Testis (tissue), 2 donors: ENCODE measurements at regions not wholly inside any gene's neighbourhood (a gene's known extent, or its start where the extent isn't known, plus 50 kb on each side); places are given as distances from the start of the nearest gene placed in this dataset.

Source experiments
- DNase-seq: peaks from one replicate; pipeline ENCODE4 v3.0.0-alpha.2; 2019
- H3K27ac ChIP-seq, 2 donors: fragments of 200-600 bp; sonication (generic); one replicate each; pipeline ENCODE4 v1.5.1; 2019
- H3K27me3 ChIP-seq: fragments of 200-600 bp; sonication (generic); one replicate; pipeline ENCODE4 v1.5.1; 2019
- H3K36me3 ChIP-seq: fragments of 200-600 bp; sonication (generic); one replicate; pipeline ENCODE4 v1.5.1; 2017; ENCODE audit warnings: low read depth; ENCODE audit errors: missing control alignments
- H3K4me1 ChIP-seq: fragments of 200-600 bp; sonication (generic); one replicate; pipeline ENCODE4 v1.5.1; 2019
- H3K4me3 ChIP-seq, 2 donors: fragments of 200-600 bp; sonication (generic); one replicate each; pipeline ENCODE4 v1.5.1; 2017 to 2019
- H3K9me3 ChIP-seq: fragments of 200-600 bp; sonication (generic); one replicate; pipeline ENCODE4 v1.5.1; 2017
- POLR2A ChIP-seq: fragments of 450-650 bp; IDR thresholded peaks from one replicate; pipeline ENCODE4 v1.6.1; 2017; ENCODE audit warnings: antibody characterized with exemption, mild to moderate bottlenecking, moderate library complexity
- WGBS, 2 donors: methylation state at CpG; one replicate each; pipeline ENCODE4 v1.1.5; 2018; 5-methylcytosine and 5-hydroxymethylcytosine counted together
- intact Hi-C: fragments of 100-400 bp; cut with DNase I; formaldehyde crosslinking; loops from one replicate; pipeline ENCODE4 v1.15.1; 2023; ENCODE audit warnings: low total_unique reads
- TF ChIP-seq, protein P1 (sequence below), 3 experiments: fragments of 450-650 bp in 2 of 3; fragments of 200-600 bp in 1 of 3; sonication (generic) in 1 of 3; IDR thresholded peaks; one replicate each; pipeline ENCODE4 v1.5.1; 2016 to 2019; ENCODE audit warnings: antibody characterized with exemption in 3 of 3, mild to moderate bottlenecking in 2 of 3, moderate library complexity in 1 of 3

DNA sequence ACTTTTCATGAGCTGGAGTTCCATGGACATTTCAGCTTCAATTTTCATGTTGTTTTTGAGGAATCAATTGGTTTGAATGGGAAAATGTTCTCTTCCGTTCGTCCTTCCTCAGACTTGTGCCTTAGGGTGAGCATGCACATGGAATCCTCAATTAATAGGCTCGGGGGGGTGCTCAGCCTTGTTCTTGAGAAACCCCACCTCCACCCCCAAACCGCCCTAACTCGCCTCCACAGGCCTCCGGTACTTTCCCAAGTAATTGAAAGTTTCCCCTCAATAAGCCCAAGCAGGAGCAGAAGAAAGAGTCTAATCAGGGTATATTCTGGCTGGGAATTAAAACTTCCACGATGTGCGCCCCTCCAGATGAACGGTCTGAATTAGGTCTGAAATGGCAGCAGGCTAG is 945.2 kb downstream of the GRID1 start:
- no peaks in the 10 kb centered on the region for H3K4me1 ChIP-seq
- DNase-seq = no peak
- no peaks in the 10 kb centered on the region for H3K36me3 ChIP-seq
- H3K27me3 ChIP-seq = no peaks in the 10 kb centered on the region
- intact Hi-C loops = no loop called here
- H3K9me3 ChIP-seq = no peaks in the 10 kb centered on the region
- H3K27ac ChIP-seq = no peak overlapping the region
- no peak overlapping the region for H3K4me3 ChIP-seq
- whole genome bisulfite sequencing, 2 donors = 64 to 75% methylated on average over 9 of the region's 9 CpGs
- no peak for TF ChIP-seq POLR2A
- TF ChIP-seq, protein P1, sequence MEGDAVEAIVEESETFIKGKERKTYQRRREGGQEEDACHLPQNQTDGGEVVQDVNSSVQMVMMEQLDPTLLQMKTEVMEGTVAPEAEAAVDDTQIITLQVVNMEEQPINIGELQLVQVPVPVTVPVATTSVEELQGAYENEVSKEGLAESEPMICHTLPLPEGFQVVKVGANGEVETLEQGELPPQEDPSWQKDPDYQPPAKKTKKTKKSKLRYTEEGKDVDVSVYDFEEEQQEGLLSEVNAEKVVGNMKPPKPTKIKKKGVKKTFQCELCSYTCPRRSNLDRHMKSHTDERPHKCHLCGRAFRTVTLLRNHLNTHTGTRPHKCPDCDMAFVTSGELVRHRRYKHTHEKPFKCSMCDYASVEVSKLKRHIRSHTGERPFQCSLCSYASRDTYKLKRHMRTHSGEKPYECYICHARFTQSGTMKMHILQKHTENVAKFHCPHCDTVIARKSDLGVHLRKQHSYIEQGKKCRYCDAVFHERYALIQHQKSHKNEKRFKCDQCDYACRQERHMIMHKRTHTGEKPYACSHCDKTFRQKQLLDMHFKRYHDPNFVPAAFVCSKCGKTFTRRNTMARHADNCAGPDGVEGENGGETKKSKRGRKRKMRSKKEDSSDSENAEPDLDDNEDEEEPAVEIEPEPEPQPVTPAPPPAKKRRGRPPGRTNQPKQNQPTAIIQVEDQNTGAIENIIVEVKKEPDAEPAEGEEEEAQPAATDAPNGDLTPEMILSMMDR (IDR thresholded peaks at IDR 0.05) = no peak

DNA sequence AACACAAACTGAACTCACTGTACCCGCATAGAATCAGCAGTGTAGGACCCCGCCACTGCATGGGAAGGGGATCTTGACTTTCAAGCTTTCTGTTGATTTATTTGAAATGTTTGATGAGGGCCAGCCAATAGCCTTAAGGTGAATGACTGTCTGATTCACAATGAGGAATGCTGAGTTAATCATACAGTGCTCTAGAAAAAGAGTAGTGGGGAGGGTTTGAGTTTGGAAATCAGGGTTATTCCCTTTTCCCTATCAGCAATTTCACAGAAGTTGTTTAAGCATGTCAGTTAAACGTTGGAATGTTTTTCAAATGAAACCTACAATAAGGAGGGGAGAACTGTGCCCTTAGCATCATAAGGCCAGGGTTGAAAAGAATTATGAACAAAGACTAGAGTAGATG is 937.5 kb downstream of the GRID1 start:
- Histone ChIP-seq H3K4me3 (no peak overlapping the region), H3K4me1 (no peaks in the 10 kb centered on the region), H3K9me3 (no peaks in the 10 kb centered on the region), H3K27ac (no peak overlapping the region), H3K27me3 (no peaks in the 10 kb centered on the region), H3K36me3 (no peaks in the 10 kb centered on the region)
- 46 to 71% methylated on average over 3 of the region's 3 CpGs for WGBS, 2 donors
- DNase-seq = no peak
- intact Hi-C loops = no loop called here
- TF ChIP-seq, protein P1 (IDR thresholded peaks at IDR 0.05) = no peak
- TF ChIP-seq POLR2A = no peak

DNA sequence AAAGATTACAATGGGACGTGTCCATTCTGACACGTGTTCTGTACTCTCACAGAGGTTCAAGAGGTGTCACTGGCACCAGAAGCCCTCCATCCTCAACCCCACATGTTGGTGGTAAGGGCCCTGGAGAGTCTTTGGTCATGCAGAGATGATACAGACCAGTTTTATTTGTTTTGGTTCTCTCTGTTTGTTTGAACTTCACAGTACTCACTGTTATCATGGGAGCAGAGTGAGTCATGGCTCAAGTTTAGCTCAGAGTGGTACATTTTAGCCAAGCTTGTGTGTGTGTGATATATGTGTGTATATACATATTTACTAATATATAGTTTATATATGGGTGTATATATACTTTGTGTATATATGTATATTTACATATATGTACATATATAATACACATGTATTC is 935.6 kb downstream of the GRID1 start:
- TF ChIP-seq POLR2A = no peak
- TF ChIP-seq, protein P1 (IDR thresholded peaks at IDR 0.05) = no peak
- intact Hi-C loops = no loop called here
- Histone ChIP-seq H3K9me3 (no peaks in the 10 kb centered on the region), H3K27ac (no peak overlapping the region), H3K27me3 (no peaks in the 10 kb centered on the region), H3K36me3 (no peaks in the 10 kb centered on the region), H3K4me3 (no peak overlapping the region), H3K4me1 (no peaks in the 10 kb centered on the region)
- DNase-seq = no peak
- WGBS, 2 donors = 86 to 92% methylated on average over 2 of the region's 2 CpGs

DNA sequence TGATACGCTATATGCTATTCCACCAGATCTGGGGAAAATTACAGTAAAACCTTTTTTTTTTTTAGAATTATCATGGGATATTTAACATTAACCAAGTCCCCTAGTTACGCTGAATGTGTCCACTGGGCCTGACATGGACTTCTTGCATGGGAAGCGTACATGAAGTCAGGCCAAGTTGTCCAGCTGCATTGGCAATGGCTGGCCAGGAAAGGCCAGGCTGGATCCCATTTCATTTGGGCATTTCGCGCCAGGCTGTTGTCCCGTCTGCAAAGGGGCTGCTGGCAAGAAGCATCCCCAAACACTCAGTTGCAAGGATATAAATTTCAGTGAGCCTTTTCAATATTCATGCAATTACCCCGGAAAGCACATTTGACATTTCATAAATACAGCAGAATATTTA is 933.3 kb downstream of the GRID1 start:
- WGBS, 2 donors = 93 to 96% methylated on average over 7 of the region's 7 CpGs
- no peak overlapping the region for H3K27ac ChIP-seq
- H3K27me3 ChIP-seq = no peaks in the 10 kb centered on the region
- H3K4me3 ChIP-seq = no peak overlapping the region
- no peaks in the 10 kb centered on the region for H3K4me1 ChIP-seq
- DNase-seq = no peak
- intact Hi-C loops = no loop called here
- TF ChIP-seq, protein P1 (IDR thresholded peaks at IDR 0.05) = no peak
- H3K9me3 ChIP-seq = no peaks in the 10 kb centered on the region
- no peaks in the 10 kb centered on the region for H3K36me3 ChIP-seq

DNA sequence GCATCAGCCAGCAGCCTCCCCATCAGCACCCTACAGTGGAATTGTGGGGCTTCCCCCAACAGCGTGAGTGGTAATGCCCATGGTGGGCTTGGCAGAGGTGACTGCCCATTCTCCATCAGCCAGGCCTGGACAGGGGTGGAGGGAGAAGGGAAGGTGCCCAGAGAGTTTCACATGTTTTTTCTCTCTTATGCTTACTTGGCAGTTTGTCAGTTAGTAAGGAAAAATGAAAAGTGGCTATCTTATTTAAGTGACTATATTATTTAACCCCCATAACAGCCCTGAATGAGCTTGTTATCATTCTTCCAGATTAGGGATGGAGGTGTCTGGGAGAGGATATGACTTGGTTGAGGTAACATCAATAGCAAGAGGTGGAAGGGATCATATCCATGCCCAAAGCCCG is 921.7 kb downstream of the GRID1 start:
- intact Hi-C loops = no loop called here
- H3K27me3 ChIP-seq = no peaks in the 10 kb centered on the region
- WGBS, 2 donors = 85 to 100% methylated on average over 2 of the region's 2 CpGs
- H3K9me3 ChIP-seq = no peaks in the 10 kb centered on the region
- H3K4me1 ChIP-seq = no peaks in the 10 kb centered on the region
- H3K27ac ChIP-seq = no peak overlapping the region
- no peak for DNase-seq
- H3K4me3 ChIP-seq = no peak overlapping the region
- TF ChIP-seq, protein P1 (IDR thresholded peaks at IDR 0.05) = no peak
- TF ChIP-seq POLR2A = no peak
- H3K36me3 ChIP-seq = no peaks in the 10 kb centered on the region
